ENCODE measurements at regions not wholly inside any gene's neighbourhood (a gene's known extent, or its start where the extent isn't known, plus 50 kb on each side); places are given as distances from the start of the nearest gene placed in this dataset.

GRCh38 chr5:53179691-53180090 is 70.1 kb upstream of the MOCS2 start:
- ChIA-PET POLR2A (no interaction called here), CTCF (no interaction called here)
- 100% methylated on average over 2 of the region's 4 CpGs for WGBS (ENCODE audit: insufficient coverage)

GRCh38 chr5:53180538-53180937 is 71.0 kb upstream of the MOCS2 start:
- H3K79me2 ChIP-seq (ENCODE audit: control insufficient read depth, insufficient read depth, low read length), result no peaks in the 10 kb centered on the region
- Mint-ChIP-seq H3K9me3 (ENCODE audit: insufficient read depth) (no peaks in the 10 kb centered on the region), H3K4me3 (no peak overlapping the region), H3K27me3 (peaks cover 4% of the 10 kb centered on the region), H3K4me1 (no peaks in the 10 kb centered on the region), H3K27ac (no peak overlapping the region)
- no peaks in the 10 kb centered on the region for H4K20me1 ChIP-seq (ENCODE audit: control insufficient read depth, insufficient read depth, low read length, poor library complexity, severe bottlenecking)
- H3K4me3 ChIP-seq (ENCODE audit: control extremely low read depth in 1 of 5, extremely low read depth in 1 of 5, insufficient read depth in 1 of 5, low read depth in 2 of 5, low read length in 4 of 5), result no peak overlapping the region
- H3K36me3 ChIP-seq (replicated peaks in 1 of 2; ENCODE audit: control extremely low read depth in 1 of 2, control insufficient read depth in 1 of 2, extremely low read depth in 1 of 2, insufficient read depth in 2 of 2, low read length in 1 of 2), result no peaks in the 10 kb centered on the region
- no peaks in the 10 kb centered on the region for H3K27me3 ChIP-seq (replicated peaks in 1 of 4; ENCODE audit: control extremely low read depth in 1 of 4, control insufficient read depth in 3 of 4, insufficient read depth in 4 of 4, low read length in 3 of 4)
- no peak overlapping the region for H3K4me2 ChIP-seq (replicated peaks; ENCODE audit: low read depth, low read length, poor library complexity, severe bottlenecking)
- no peak overlapping the region for H3K27ac ChIP-seq (ENCODE audit: low read length in 2 of 2)
- no peaks in the 10 kb centered on the region for H3K4me1 ChIP-seq (ENCODE audit: control insufficient read depth in 2 of 2, insufficient read depth in 2 of 2, low read length in 2 of 2)
- H2AFZ ChIP-seq (ENCODE audit: insufficient read depth, low read depth, low read length, poor library complexity, severe bottlenecking), result no peak overlapping the region
- ChIA-PET POLR2A (no interaction called here), CTCF (no interaction called here)
- DNase-seq (no peak), ATAC-seq (ENCODE audit: low read depth) (no peak)
- H3K9ac ChIP-seq (ENCODE audit: low read length), result no peak overlapping the region
- no peaks in the 10 kb centered on the region for H3K9me3 ChIP-seq (ENCODE audit: control extremely low read depth in 1 of 3, control insufficient read depth in 2 of 3, insufficient read depth in 1 of 3, low read length in 2 of 3)
- WGBS (ENCODE audit: insufficient coverage), result 13% methylated on average over 2 of the region's 5 CpGs
- TF ChIP-seq CTCF (IDR thresholded peaks at IDR 0.05), result no peak
- no peak for TF ChIP-seq EZH2 (IDR thresholded peaks at IDR 0.05; ENCODE audit: borderline replicate concordance, insufficient read depth, low read depth, low read length, poor library complexity, severe bottlenecking)
- intact Hi-C loops (cut with micrococcal nuclease), result no loop called here

More at GRCh38 chr5:53179691-53180090, 70.1 kb upstream of the MOCS2 start:
- H3K27me3 Mint-ChIP-seq, result peaks cover 8% of the 10 kb centered on the region
- TF ChIP-seq CTCF (IDR thresholded peaks at IDR 0.05), result no peak
- no peak for TF ChIP-seq EZH2 (IDR thresholded peaks at IDR 0.05; ENCODE audit: borderline replicate concordance, insufficient read depth, low read depth, low read length, poor library complexity, severe bottlenecking)
- Histone ChIP-seq H2AFZ (ENCODE audit: insufficient read depth, low read depth, low read length, poor library complexity, severe bottlenecking) (no peak overlapping the region), H3K4me2 (replicated peaks; ENCODE audit: low read depth, low read length, poor library complexity, severe bottlenecking) (no peak overlapping the region), H3K27me3 (replicated peaks in 1 of 4; ENCODE audit: control extremely low read depth in 1 of 4, control insufficient read depth in 3 of 4, insufficient read depth in 4 of 4, low read length in 3 of 4) (no peaks in the 10 kb centered on the region), H3K79me2 (ENCODE audit: control insufficient read depth, insufficient read depth, low read length) (no peaks in the 10 kb centered on the region), H3K9me3 (ENCODE audit: control extremely low read depth in 1 of 3, control insufficient read depth in 2 of 3, insufficient read depth in 1 of 3, low read length in 2 of 3) (no peaks in the 10 kb centered on the region), H3K4me3 (ENCODE audit: control extremely low read depth in 1 of 5, extremely low read depth in 1 of 5, insufficient read depth in 1 of 5, low read depth in 2 of 5, low read length in 4 of 5) (no peak overlapping the region), H3K4me1 (ENCODE audit: control insufficient read depth in 2 of 2, insufficient read depth in 2 of 2, low read length in 2 of 2) (no peaks in the 10 kb centered on the region), H3K27ac (ENCODE audit: low read length in 2 of 2) (no peak overlapping the region), H3K9ac (ENCODE audit: low read length) (no peak overlapping the region), H3K36me3 (replicated peaks in 1 of 2; ENCODE audit: control extremely low read depth in 1 of 2, control insufficient read depth in 1 of 2, extremely low read depth in 1 of 2, insufficient read depth in 2 of 2, low read length in 1 of 2) (no peaks in the 10 kb centered on the region), H4K20me1 (ENCODE audit: control insufficient read depth, insufficient read depth, low read length, poor library complexity, severe bottlenecking) (no peaks in the 10 kb centered on the region)
- no peaks in the 10 kb centered on the region for H3K4me1 Mint-ChIP-seq
- no peaks in the 10 kb centered on the region for H3K9me3 Mint-ChIP-seq (ENCODE audit: insufficient read depth)
- no peak overlapping the region for H3K27ac Mint-ChIP-seq
- no peak for ATAC-seq (ENCODE audit: low read depth)
- no peak for DNase-seq
- H3K4me3 Mint-ChIP-seq, result no peak overlapping the region
- intact Hi-C loops (cut with micrococcal nuclease), result no loop called here

Data from B cell (primary cell).